AG04449 (cell line): ENCODE measurements at regions not wholly inside any gene's neighbourhood (a gene's known extent, or its start where the extent isn't known, plus 50 kb on each side); places are given as distances from the start of the nearest gene placed in this dataset.
A peak's percentile ranks its signal among the peaks of the same experiment; 100 is the strongest.
"Not testable (repeated sequence)": the region's sequence is repeated elsewhere in the genome, so short reads cannot be mapped to it uniquely, and the experiment has no call there.

Experiments
- CTCF ChIA-PET: fragments of 350-600 bp; formaldehyde crosslinking; extraction: SDS; loops from one replicate; lab custom pipeline; 2021; ENCODE audit warnings: antibody characterized with exemption; lab: Yijun Ruan, JAX
- POLR2A ChIA-PET: fragments of 400-600, 350-600 bp; formaldehyde crosslinking; extraction: SDS; loops from one replicate; lab custom pipeline; 2020; ENCODE audit warnings: antibody characterized with exemption, inconsistent platforms; lab: Yijun Ruan, JAX
- DNase-seq: peaks from one replicate; pipeline ENCODE4 v3.0.0-alpha.2; 2010; ENCODE audit warnings: low read depth, low spot score
- H3K4me3 ChIP-seq: 2 replicates; pipeline ENCODE4 v1.5.1; 2011; ENCODE audit warnings: low read depth, mild to moderate bottlenecking, control low read depth, low read length
- CTCF ChIP-seq: IDR thresholded peaks from one replicate; pipeline ENCODE4 v1.5.1; 2011; ENCODE audit warnings: mild to moderate bottlenecking, moderate library complexity, low read length, control low read depth, inconsistent platforms; ENCODE audit not compliant: insufficient read depth; ENCODE audit errors: missing control alignments

GRCh38 chr12:78290606-78291345, 460.1 kb downstream of the NAV3 start:
- H3K4me3 ChIP-seq = no peak overlapping the region
- CTCF ChIA-PET = no interaction called here
- POLR2A ChIA-PET = no interaction called here
- DNase-seq = peak; percentile 53
- no peak for TF ChIP-seq CTCF

GRCh38 chr12:78293059-78293686, 462.5 kb downstream of the NAV3 start:
- POLR2A ChIA-PET = no interaction called here
- no peak for DNase-seq
- no peak overlapping the region for H3K4me3 ChIP-seq
- CTCF ChIA-PET = no interaction called here
- TF ChIP-seq CTCF = no peak

GRCh38 chr12:78301282-78301681, 470.6 kb downstream of the NAV3 start:
- CTCF ChIA-PET, DNase-seq, H3K4me3 ChIP-seq, POLR2A ChIA-PET: not testable (repeated sequence)

- TF ChIP-seq CTCF = no peak
- no peak for DNase-seq
- CTCF ChIA-PET = no interaction called here
- POLR2A ChIA-PET = no interaction called here
- H3K4me3 ChIP-seq = no peak overlapping the region
Measured at GRCh38 chr12:78305808-78306207, 475.1 kb downstream of the NAV3 start.

GRCh38 chr12:78306236-78306635, 475.5 kb downstream of the NAV3 start:
- POLR2A ChIA-PET = no interaction called here
- CTCF ChIA-PET = no interaction called here
- no peak for TF ChIP-seq CTCF
- no peak overlapping the region for H3K4me3 ChIP-seq
- no peak for DNase-seq

- no peak for TF ChIP-seq CTCF
- no peak overlapping the region for H3K4me3 ChIP-seq
- POLR2A ChIA-PET = no interaction called here
- DNase-seq = no peak
- CTCF ChIA-PET = no interaction called here
Measured at GRCh38 chr12:78308701-78309100, 478.0 kb downstream of the NAV3 start.
